Neural cell (in vitro differentiated cells): ENCODE measurements at regions not wholly inside any gene's neighbourhood (a gene's known extent, or its start where the extent isn't known, plus 50 kb on each side); places are given as distances from the start of the nearest gene placed in this dataset.

ENCODE experiments used
- CTCF ChIP-seq: fragments of 450-650 bp; IDR thresholded peaks from 2 replicates; pipeline ENCODE4 v1.5.1; 2014; ENCODE audit warnings: antibody characterized with exemption, mild to moderate bottlenecking, moderate library complexity; ENCODE audit not compliant: poor library complexity, severe bottlenecking
- EP300 ChIP-seq: fragments of 450-650 bp; conservative IDR thresholded peaks from 2 replicates; pipeline ENCODE4 v1.6.1; 2014; ENCODE audit warnings: antibody characterized with exemption, mild to moderate bottlenecking, moderate library complexity; ENCODE audit not compliant: poor library complexity, severe bottlenecking
- EZH2 ChIP-seq: fragments of 200-600, 300-800 bp; shearing (Covaris generic), sonication (generic); IDR thresholded peaks from 2 replicates; pipeline ENCODE4 v1.6.1; 2014; ENCODE audit warnings: antibody characterized with exemption, low read length, borderline replicate concordance, mild to moderate bottlenecking; ENCODE audit not compliant: insufficient read depth, poor library complexity, severe bottlenecking
- POLR2AphosphoS5 ChIP-seq: IDR thresholded peaks from 2 replicates; pipeline ENCODE4 v1.6.1; 2012
- RAD21 ChIP-seq: fragments of 450-650 bp; conservative IDR thresholded peaks from 2 replicates; pipeline ENCODE4 v1.6.1; 2014; ENCODE audit warnings: antibody characterized with exemption, mild to moderate bottlenecking, moderate library complexity
- REST ChIP-seq: IDR thresholded peaks from 2 replicates; pipeline ENCODE4 v1.6.1; 2012; ENCODE audit warnings: borderline replicate concordance
- TAF1 ChIP-seq: IDR thresholded peaks from 2 replicates; pipeline ENCODE4 v1.6.1; 2012; ENCODE audit warnings: low read depth

DNA sequence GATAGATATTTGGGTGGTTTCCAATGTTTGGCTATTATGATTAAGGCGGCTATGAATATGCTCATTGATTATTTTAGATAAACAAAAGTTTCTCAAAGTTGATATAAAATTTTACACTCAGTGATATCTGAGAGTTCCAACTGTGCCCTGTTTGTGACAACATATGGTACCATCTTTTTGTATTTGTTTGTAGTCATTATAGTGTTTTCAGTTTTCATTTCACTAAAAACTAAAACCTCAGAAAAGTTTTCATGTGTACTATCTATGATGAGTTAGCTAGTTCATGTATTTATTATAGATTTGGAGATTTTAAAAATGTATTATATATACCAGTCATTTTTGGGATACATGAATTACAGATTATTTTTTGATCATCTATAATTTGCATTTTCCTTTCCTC, 1111.4 kb downstream of the CDH18 start:
- TF ChIP-seq EP300 (no peak), REST (no peak), CTCF (no peak), TAF1 (no peak), POLR2AphosphoS5 (no peak), EZH2 (no peak), RAD21 (no peak)
